ENCODE measurements at regions not wholly inside any gene's neighbourhood (a gene's known extent, or its start where the extent isn't known, plus 50 kb on each side); places are given as distances from the start of the nearest gene placed in this dataset.

DNA sequence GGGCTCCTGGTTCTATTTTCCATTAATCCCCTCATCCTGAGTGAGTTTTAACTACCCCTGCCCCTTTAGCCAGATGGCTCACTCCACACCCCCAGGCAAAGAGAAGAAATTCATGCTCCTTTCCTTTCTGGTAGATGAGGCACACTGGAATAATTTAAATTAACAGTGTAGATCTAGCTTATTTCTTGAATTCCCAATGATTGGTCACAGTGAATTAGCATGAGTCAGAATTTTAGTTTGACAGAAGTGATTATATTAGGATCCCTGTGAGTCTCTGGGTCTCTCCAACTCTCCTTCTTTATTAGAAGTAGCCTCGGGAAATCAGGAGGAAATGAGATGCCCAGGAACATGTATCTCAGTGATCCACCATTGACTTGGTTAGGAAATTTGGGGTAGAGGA lies 103.1 kb upstream of the KAZN start:
- no peak for DNase-seq (ENCODE audit: low spot score)
- TF ChIP-seq, protein P1, sequence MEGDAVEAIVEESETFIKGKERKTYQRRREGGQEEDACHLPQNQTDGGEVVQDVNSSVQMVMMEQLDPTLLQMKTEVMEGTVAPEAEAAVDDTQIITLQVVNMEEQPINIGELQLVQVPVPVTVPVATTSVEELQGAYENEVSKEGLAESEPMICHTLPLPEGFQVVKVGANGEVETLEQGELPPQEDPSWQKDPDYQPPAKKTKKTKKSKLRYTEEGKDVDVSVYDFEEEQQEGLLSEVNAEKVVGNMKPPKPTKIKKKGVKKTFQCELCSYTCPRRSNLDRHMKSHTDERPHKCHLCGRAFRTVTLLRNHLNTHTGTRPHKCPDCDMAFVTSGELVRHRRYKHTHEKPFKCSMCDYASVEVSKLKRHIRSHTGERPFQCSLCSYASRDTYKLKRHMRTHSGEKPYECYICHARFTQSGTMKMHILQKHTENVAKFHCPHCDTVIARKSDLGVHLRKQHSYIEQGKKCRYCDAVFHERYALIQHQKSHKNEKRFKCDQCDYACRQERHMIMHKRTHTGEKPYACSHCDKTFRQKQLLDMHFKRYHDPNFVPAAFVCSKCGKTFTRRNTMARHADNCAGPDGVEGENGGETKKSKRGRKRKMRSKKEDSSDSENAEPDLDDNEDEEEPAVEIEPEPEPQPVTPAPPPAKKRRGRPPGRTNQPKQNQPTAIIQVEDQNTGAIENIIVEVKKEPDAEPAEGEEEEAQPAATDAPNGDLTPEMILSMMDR (IDR thresholded peaks at IDR 0.05; ENCODE audit: extremely low read depth, missing control alignments), result no peak

DNA sequence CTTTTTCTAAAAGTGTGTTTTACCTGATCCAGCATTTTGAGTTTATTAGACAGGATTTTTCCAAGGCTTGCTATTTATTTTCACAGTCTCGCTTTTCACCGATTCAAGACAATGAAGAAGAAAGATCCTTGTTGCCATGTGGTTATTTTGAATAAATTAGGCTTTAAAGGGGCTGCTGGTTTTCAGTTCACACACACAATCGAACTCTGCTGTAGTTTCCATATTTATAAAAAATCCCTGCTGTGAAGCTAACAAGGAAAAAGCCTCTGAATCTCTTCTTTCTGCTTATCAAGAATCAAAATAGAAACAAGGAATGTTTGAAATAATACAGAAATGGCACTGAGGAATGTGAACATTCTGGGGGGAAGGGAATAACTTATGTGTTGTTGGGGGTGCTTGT lies 102.5 kb upstream of the KAZN start:
- TF ChIP-seq, protein P1 (IDR thresholded peaks at IDR 0.05; ENCODE audit: extremely low read depth, missing control alignments), result no peak
- DNase-seq (ENCODE audit: low spot score), result no peak

DNA sequence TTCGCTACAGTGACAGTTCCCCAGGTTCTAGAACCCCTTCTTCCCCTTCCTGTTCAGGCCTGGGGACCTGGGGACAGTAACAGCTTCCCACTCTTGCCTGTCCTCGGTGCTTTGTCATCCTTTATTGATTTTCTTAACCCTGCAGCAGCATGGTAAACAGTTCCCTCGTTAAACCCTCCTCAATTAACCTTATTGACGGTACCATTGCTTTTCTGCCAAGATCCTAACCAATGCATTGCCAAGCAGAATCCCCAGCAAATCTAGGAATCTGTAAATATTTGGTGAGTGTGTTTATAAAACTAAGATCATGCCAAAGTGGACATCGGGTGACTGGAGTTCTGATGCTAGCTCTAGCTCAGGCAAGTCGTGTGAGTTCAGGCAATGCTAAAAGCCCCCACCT lies 99.6 kb upstream of the KAZN start:
- TF ChIP-seq, protein P1 (IDR thresholded peaks at IDR 0.05; ENCODE audit: extremely low read depth, missing control alignments), result no peak
- no peak for DNase-seq (ENCODE audit: low spot score)

DNA sequence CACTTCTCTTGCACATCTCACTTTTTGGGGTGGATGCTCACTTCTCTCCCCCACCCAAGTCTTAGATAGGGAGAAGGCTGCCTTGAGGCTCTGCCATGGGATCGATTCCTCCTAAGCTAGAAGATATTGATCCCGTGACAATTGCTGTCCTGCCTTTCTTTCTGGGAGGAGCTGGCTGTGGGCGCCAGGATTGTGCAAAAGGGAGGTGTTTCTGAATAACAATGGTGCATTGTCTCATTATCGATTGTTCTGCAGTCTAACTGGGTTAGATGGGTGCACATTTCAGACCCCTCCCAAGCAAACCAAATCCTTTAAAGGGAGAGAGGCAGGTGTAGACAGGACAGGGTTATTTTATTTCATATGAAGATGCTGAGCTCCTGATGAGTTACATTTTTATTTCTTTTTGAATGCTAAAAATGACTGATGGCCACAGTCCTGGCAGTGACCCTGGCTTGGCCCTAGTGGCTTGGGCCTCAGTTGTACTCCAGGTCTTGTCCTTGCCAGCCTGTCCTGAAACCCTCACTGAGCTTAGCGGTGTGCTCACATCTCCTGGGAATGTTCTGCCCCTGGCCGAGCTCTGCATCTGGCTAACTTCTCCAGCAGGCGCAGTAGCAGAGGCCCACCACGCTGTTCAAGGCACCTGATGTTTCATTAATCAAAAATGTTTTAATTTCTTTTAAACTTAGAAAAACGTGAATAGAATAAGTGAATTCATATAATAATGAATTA lies 99.0 kb upstream of the KAZN start:
- TF ChIP-seq, protein P1 (IDR thresholded peaks at IDR 0.05; ENCODE audit: extremely low read depth, missing control alignments), result no peak

DNA sequence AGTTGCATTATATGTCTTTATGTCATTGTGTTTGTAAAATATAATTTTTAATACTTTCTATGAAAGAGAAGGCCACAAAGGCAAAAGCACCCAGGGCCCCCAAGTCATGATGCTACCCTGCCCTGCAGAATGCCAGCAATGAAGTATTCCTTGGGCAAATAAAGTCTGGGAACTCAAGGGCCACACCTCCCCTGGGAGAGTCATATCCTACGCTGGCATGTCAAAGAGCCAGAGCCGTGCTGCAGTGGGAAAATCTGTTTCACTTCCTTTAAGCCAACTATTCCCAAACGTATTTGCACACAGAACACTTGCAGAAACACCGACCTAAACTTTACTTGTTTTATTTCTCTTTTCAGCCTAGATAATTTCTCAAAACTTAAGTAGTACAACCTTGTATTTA lies 98.4 kb upstream of the KAZN start:
- TF ChIP-seq, protein P1 (IDR thresholded peaks at IDR 0.05; ENCODE audit: extremely low read depth, missing control alignments), result no peak

More for the DNA sequence above, 99.0 kb upstream of the KAZN start:
- no peak for DNase-seq (ENCODE audit: low spot score)

DNA sequence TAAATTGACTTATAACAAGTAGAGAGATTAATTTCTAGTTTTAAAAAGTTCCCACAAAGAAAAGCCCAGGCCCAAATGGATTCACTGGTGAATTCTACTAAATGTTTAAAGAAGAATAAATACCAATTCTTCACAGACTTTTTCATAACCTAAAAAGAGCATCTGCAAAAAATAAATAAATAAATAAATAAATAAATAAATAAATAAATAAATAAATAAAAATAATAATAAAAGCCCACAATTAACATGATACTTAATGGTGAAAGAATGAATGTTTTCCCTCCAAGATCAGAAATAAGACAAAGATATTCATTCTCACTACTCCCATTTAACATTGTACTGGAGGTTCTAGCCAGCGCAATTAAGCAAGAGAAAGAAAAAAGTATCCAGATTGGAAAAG lies 97.6 kb upstream of the KAZN start:
- no peak for DNase-seq (ENCODE audit: low spot score)
- TF ChIP-seq, protein P1 (IDR thresholded peaks at IDR 0.05; ENCODE audit: extremely low read depth, missing control alignments), result no peak

More for the DNA sequence above, 98.4 kb upstream of the KAZN start:
- no peak for DNase-seq (ENCODE audit: low spot score)

DNA sequence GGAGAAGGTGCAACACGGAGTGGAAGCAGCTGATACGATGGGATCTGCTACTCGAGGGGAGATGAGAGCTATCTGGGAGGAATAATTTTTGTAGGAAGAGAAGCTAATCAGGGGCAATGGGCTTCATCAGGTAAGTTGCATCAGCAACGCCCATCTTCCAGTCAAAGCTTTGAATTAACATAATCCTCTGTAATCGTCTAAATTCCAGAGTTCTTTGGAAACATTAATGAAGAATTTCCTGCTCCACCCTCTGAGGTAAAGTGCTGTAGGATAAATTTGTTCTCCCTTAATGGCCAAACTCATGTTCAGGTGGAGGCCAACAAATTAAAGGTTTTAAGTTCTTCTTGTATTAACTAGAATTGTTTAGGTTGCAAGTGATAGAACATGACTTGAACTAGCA lies 94.0 kb upstream of the KAZN start:
- DNase-seq (ENCODE audit: low spot score), result no peak
- TF ChIP-seq, protein P1 (IDR thresholded peaks at IDR 0.05; ENCODE audit: extremely low read depth, missing control alignments), result no peak
